ENCODE measurements at regions not wholly inside any gene's neighbourhood (a gene's known extent, or its start where the extent isn't known, plus 50 kb on each side); places are given as distances from the start of the nearest gene placed in this dataset.

DNA sequence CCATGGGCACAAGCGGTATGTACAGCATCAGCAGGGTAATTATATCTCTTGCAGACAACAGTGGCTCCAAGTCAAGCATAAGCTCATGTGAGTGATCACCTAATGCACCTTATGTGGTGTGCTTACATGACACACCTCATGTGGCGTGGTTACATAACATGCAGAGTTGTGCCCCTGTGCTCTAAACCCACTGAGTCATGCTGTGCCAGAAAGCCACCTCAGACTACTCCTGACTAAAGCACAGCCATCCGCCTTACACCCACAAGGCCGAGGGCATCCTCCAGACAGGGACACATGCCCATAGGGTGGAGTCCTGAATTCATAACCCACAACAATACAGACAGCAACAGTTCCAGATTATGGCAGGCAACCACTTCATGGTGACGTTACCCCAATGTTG is 163.7 kb upstream of the SLC30A5 start:
- TF ChIP-seq, protein P1, sequence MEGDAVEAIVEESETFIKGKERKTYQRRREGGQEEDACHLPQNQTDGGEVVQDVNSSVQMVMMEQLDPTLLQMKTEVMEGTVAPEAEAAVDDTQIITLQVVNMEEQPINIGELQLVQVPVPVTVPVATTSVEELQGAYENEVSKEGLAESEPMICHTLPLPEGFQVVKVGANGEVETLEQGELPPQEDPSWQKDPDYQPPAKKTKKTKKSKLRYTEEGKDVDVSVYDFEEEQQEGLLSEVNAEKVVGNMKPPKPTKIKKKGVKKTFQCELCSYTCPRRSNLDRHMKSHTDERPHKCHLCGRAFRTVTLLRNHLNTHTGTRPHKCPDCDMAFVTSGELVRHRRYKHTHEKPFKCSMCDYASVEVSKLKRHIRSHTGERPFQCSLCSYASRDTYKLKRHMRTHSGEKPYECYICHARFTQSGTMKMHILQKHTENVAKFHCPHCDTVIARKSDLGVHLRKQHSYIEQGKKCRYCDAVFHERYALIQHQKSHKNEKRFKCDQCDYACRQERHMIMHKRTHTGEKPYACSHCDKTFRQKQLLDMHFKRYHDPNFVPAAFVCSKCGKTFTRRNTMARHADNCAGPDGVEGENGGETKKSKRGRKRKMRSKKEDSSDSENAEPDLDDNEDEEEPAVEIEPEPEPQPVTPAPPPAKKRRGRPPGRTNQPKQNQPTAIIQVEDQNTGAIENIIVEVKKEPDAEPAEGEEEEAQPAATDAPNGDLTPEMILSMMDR (IDR thresholded peaks at IDR 0.05 in 8 of 11, conservative IDR thresholded peaks at IDR 0.05 in 3 of 11) = no peak
- no peak for TF ChIP-seq POLR2A (IDR thresholded peaks at IDR 0.05)
